K562 (cell line): ENCODE measurements at regions not wholly inside any gene's neighbourhood (a gene's known extent, or its start where the extent isn't known, plus 50 kb on each side); places are given as distances from the start of the nearest gene placed in this dataset.

ENCODE experiments used
- CHD7 ChIP-seq: fragments of 200-600 bp; sonication (generic); IDR thresholded peaks from one replicate; pipeline ENCODE4 v1.6.1; 2012; ENCODE audit warnings: mild to moderate bottlenecking, low read depth, low read length, inconsistent platforms
- GATAD2B ChIP-seq: fragments of 450-650 bp; IDR thresholded peaks from 2 replicates; pipeline ENCODE4 v1.6.1; 2017; ENCODE audit warnings: mild to moderate bottlenecking, borderline replicate concordance
- KLF6 ChIP-seq: fragments of 250-450 bp; sonication (Bioruptor Pico); IDR thresholded peaks from 2 replicates; pipeline ENCODE4 v1.4.0; 2020; ENCODE audit warnings: mild to moderate bottlenecking, moderate library complexity, borderline replicate concordance
- PATZ1 ChIP-seq: fragments of 250-450 bp; sonication (Bioruptor Pico); IDR thresholded peaks from 2 replicates; pipeline ENCODE4 v1.5.0; 2020; ENCODE audit warnings: mild to moderate bottlenecking, borderline replicate concordance
- RERE ChIP-seq: sonication (generic); formaldehyde crosslinking; IDR thresholded peaks from 2 replicates; pipeline ENCODE4 v1.8.0; 2023; ENCODE audit warnings: missing genetic modification reagents, mild to moderate bottlenecking, borderline replicate concordance
- ZC3H4 ChIP-seq: sonication (generic); formaldehyde crosslinking; IDR thresholded peaks from 2 replicates; pipeline ENCODE4 v1.9.0; 2021; ENCODE audit warnings: missing genetic modification reagents, borderline replicate concordance

- TF ChIP-seq CHD7 (no peak), RERE (no peak), ZC3H4 (CRISPR knock-in tag) (no peak), GATAD2B (peak; percentile 69; the same call in 1 of the 2 replicates), KLF6 (CRISPR knock-in tag) (no peak), PATZ1 (no peak)
Observed at GRCh38 chr6:16004934-16005679, 123.8 kb upstream of the MYLIP start (continued).
